Upper lobe of left lung (tissue), 4 donors: ENCODE measurements at regions not wholly inside any gene's neighbourhood (a gene's known extent, or its start where the extent isn't known, plus 50 kb on each side); places are given as distances from the start of the nearest gene placed in this dataset.

Experiments
- POLR2A ChIP-seq, 4 donors: fragments of 450-650 bp; IDR thresholded peaks; one replicate each; pipeline ENCODE4 v1.5.1; 2016 to 2017; ENCODE audit warnings: antibody characterized with exemption in 4 of 4, mild to moderate bottlenecking in 2 of 4
- POLR2AphosphoS5 ChIP-seq, 2 donors: sonication (generic); formaldehyde crosslinking; IDR thresholded peaks; one replicate each; pipeline ENCODE4 v1.5.1; 2017; ENCODE audit warnings: antibody characterized with exemption in 2 of 2
- TF ChIP-seq, protein P1 (sequence below), 6 experiments: fragments of 450-650 bp in 4 of 6; fragments of 200-600 bp in 2 of 6; sonication (generic) in 2 of 6; IDR thresholded peaks; one replicate each; pipeline ENCODE4 v1.5.1; 2016 to 2019; ENCODE audit warnings: antibody characterized with exemption in 6 of 6

DNA sequence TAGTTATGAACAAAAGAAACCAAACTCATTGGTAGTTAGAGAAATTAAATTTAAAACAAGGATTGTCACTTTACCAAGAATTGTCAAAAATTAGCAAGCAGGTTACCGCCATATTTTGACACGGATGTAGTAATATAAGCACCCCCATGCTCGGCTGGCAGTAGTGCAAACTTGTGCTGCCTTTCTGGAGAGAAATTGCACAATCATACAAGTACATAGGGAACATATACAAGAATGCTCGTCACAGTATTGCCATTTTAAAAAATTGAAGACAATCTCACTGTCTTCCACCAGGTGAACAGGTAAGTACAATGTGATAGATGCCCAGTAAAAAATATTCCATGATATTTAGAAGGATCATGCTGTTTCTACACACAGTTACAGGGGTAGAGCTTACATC, 55.6 kb upstream of the SLC39A8 start:
- TF ChIP-seq, protein P1, sequence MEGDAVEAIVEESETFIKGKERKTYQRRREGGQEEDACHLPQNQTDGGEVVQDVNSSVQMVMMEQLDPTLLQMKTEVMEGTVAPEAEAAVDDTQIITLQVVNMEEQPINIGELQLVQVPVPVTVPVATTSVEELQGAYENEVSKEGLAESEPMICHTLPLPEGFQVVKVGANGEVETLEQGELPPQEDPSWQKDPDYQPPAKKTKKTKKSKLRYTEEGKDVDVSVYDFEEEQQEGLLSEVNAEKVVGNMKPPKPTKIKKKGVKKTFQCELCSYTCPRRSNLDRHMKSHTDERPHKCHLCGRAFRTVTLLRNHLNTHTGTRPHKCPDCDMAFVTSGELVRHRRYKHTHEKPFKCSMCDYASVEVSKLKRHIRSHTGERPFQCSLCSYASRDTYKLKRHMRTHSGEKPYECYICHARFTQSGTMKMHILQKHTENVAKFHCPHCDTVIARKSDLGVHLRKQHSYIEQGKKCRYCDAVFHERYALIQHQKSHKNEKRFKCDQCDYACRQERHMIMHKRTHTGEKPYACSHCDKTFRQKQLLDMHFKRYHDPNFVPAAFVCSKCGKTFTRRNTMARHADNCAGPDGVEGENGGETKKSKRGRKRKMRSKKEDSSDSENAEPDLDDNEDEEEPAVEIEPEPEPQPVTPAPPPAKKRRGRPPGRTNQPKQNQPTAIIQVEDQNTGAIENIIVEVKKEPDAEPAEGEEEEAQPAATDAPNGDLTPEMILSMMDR (IDR thresholded peaks at IDR 0.05): no peak
- TF ChIP-seq POLR2A (IDR thresholded peaks at IDR 0.05) (no peak), POLR2AphosphoS5 (IDR thresholded peaks at IDR 0.05) (no peak)
